ENCODE measurements at regions not wholly inside any gene's neighbourhood (a gene's known extent, or its start where the extent isn't known, plus 50 kb on each side); places are given as distances from the start of the nearest gene placed in this dataset.
"Not testable (repeated sequence)": the region's sequence is repeated elsewhere in the genome, so short reads cannot be mapped to it uniquely, and the experiment has no call there.

GRCh38 chr1:221993444-221993948, 251.6 kb upstream of the DUSP10 start:
- no peaks in the 10 kb centered on the region for H3K27me3 ChIP-seq (ENCODE audit: control insufficient read depth, insufficient read depth, low read length)
- no peak overlapping the region for H3K4me3 ChIP-seq (ENCODE audit: low read depth, low read length)
- H3K9me3 ChIP-seq (ENCODE audit: control insufficient read depth, insufficient read depth, low read length): no peaks in the 10 kb centered on the region
- H3K27ac ChIP-seq (ENCODE audit: low read depth, low read length): no peak overlapping the region
- H3K4me1 ChIP-seq (ENCODE audit: control insufficient read depth, insufficient read depth, low read length): peaks cover 4% of the 10 kb centered on the region
- H3K36me3 ChIP-seq (ENCODE audit: control insufficient read depth, insufficient read depth, low read length): no peaks in the 10 kb centered on the region
- DNase-seq (ENCODE audit: low read depth in 4 of 6, low spot score in 6 of 6): no peak

- Histone ChIP-seq H3K27me3 (ENCODE audit: control insufficient read depth, insufficient read depth, low read length) (no peaks in the 10 kb centered on the region), H3K27ac (ENCODE audit: low read depth, low read length) (no peak overlapping the region), H3K4me1 (ENCODE audit: control insufficient read depth, insufficient read depth, low read length) (peaks cover 4% of the 10 kb centered on the region), H3K9me3 (ENCODE audit: control insufficient read depth, insufficient read depth, low read length) (no peaks in the 10 kb centered on the region), H3K4me3 (ENCODE audit: low read depth, low read length) (no peak overlapping the region), H3K36me3 (ENCODE audit: control insufficient read depth, insufficient read depth, low read length) (no peaks in the 10 kb centered on the region)
- 67% methylated on average over 2 of the region's 2 CpGs for WGBS (ENCODE audit: insufficient coverage)
- no peak for DNase-seq (ENCODE audit: low read depth in 4 of 6, low spot score in 6 of 6)
Measured at GRCh38 chr1:221992427-221992826, 250.5 kb upstream of the DUSP10 start.

GRCh38 chr1:221991221-221991620, 249.3 kb upstream of the DUSP10 start:
- DNase-seq (ENCODE audit: low read depth in 4 of 6, low spot score in 6 of 6): no peak
- Histone ChIP-seq H3K36me3 (ENCODE audit: control insufficient read depth, insufficient read depth, low read length) (no peaks in the 10 kb centered on the region), H3K4me1 (ENCODE audit: control insufficient read depth, insufficient read depth, low read length) (peaks cover 4% of the 10 kb centered on the region), H3K9me3 (ENCODE audit: control insufficient read depth, insufficient read depth, low read length) (no peaks in the 10 kb centered on the region), H3K27me3 (ENCODE audit: control insufficient read depth, insufficient read depth, low read length) (no peaks in the 10 kb centered on the region), H3K27ac (ENCODE audit: low read depth, low read length) (no peak overlapping the region), H3K4me3 (ENCODE audit: low read depth, low read length) (no peak overlapping the region)
- WGBS (ENCODE audit: insufficient coverage): no CpG with 5 or more reads among the region's 1 CpG

- WGBS (ENCODE audit: insufficient coverage): no CpG with 5 or more reads among the region's 1 CpG
- H3K4me1 ChIP-seq (ENCODE audit: control insufficient read depth, insufficient read depth, low read length): no peaks in the 10 kb centered on the region
- DNase-seq (ENCODE audit: low read depth in 4 of 6, low spot score in 6 of 6): no peak
- H3K27me3 ChIP-seq (ENCODE audit: control insufficient read depth, insufficient read depth, low read length): no peaks in the 10 kb centered on the region
- no peaks in the 10 kb centered on the region for H3K9me3 ChIP-seq (ENCODE audit: control insufficient read depth, insufficient read depth, low read length)
- no peaks in the 10 kb centered on the region for H3K36me3 ChIP-seq (ENCODE audit: control insufficient read depth, insufficient read depth, low read length)
- H3K4me3 ChIP-seq (ENCODE audit: low read depth, low read length): no peak overlapping the region
- no peak overlapping the region for H3K27ac ChIP-seq (ENCODE audit: low read depth, low read length)
Measured at GRCh38 chr1:221989741-221990140, 247.9 kb upstream of the DUSP10 start.

- no peaks in the 10 kb centered on the region for H3K9me3 ChIP-seq (ENCODE audit: control insufficient read depth, insufficient read depth, low read length)
- no peaks in the 10 kb centered on the region for H3K36me3 ChIP-seq (ENCODE audit: control insufficient read depth, insufficient read depth, low read length)
- H3K4me1 ChIP-seq (ENCODE audit: control insufficient read depth, insufficient read depth, low read length): no peaks in the 10 kb centered on the region
- H3K27me3 ChIP-seq (ENCODE audit: control insufficient read depth, insufficient read depth, low read length): no peaks in the 10 kb centered on the region
- H3K4me3 ChIP-seq (ENCODE audit: low read depth, low read length): no peak overlapping the region
- no peak for DNase-seq (ENCODE audit: low read depth in 4 of 6, low spot score in 6 of 6)
- H3K27ac ChIP-seq (ENCODE audit: low read depth, low read length): no peak overlapping the region
Measured at GRCh38 chr1:221988829-221989228, 246.9 kb upstream of the DUSP10 start.

- Histone ChIP-seq H3K27ac (ENCODE audit: low read depth, low read length) (no peak overlapping the region), H3K27me3 (ENCODE audit: control insufficient read depth, insufficient read depth, low read length) (no peaks in the 10 kb centered on the region), H3K9me3 (ENCODE audit: control insufficient read depth, insufficient read depth, low read length) (no peaks in the 10 kb centered on the region), H3K4me1 (ENCODE audit: control insufficient read depth, insufficient read depth, low read length) (no peaks in the 10 kb centered on the region), H3K36me3 (ENCODE audit: control insufficient read depth, insufficient read depth, low read length) (no peaks in the 10 kb centered on the region), H3K4me3 (ENCODE audit: low read depth, low read length) (no peak overlapping the region)
- no peak for DNase-seq (ENCODE audit: low read depth in 4 of 6, low spot score in 6 of 6)
- 80% methylated on average over 2 of the region's 6 CpGs for WGBS (ENCODE audit: insufficient coverage)
Measured at GRCh38 chr1:221987860-221988520, 246.1 kb upstream of the DUSP10 start.

- H3K4me1 ChIP-seq (ENCODE audit: control insufficient read depth, insufficient read depth, low read length): no peaks in the 10 kb centered on the region
- WGBS (ENCODE audit: insufficient coverage): 90% methylated on average over 1 of the region's 1 CpG
- DNase-seq (ENCODE audit: low read depth in 4 of 6, low spot score in 6 of 6): no peak
- no peak overlapping the region for H3K27ac ChIP-seq (ENCODE audit: low read depth, low read length)
- no peak overlapping the region for H3K4me3 ChIP-seq (ENCODE audit: low read depth, low read length)
- H3K9me3 ChIP-seq (ENCODE audit: control insufficient read depth, insufficient read depth, low read length): no peaks in the 10 kb centered on the region
- no peaks in the 10 kb centered on the region for H3K27me3 ChIP-seq (ENCODE audit: control insufficient read depth, insufficient read depth, low read length)
- no peaks in the 10 kb centered on the region for H3K36me3 ChIP-seq (ENCODE audit: control insufficient read depth, insufficient read depth, low read length)
Measured at GRCh38 chr1:221983444-221983843, 241.6 kb upstream of the DUSP10 start.

GRCh38 chr1:221981461-221981860, 239.6 kb upstream of the DUSP10 start:
- no peaks in the 10 kb centered on the region for H3K9me3 ChIP-seq (ENCODE audit: control insufficient read depth, insufficient read depth, low read length)
- no CpG with 5 or more reads among the region's 1 CpG for WGBS (ENCODE audit: insufficient coverage)
- no peaks in the 10 kb centered on the region for H3K27me3 ChIP-seq (ENCODE audit: control insufficient read depth, insufficient read depth, low read length)
- H3K27ac ChIP-seq (ENCODE audit: low read depth, low read length): no peak overlapping the region
- H3K36me3 ChIP-seq (ENCODE audit: control insufficient read depth, insufficient read depth, low read length): no peaks in the 10 kb centered on the region
- no peak overlapping the region for H3K4me3 ChIP-seq (ENCODE audit: low read depth, low read length)
- no peak for DNase-seq (ENCODE audit: low read depth in 4 of 6, low spot score in 6 of 6)
- no peaks in the 10 kb centered on the region for H3K4me1 ChIP-seq (ENCODE audit: control insufficient read depth, insufficient read depth, low read length)

GRCh38 chr1:221979444-221980032, 237.6 kb upstream of the DUSP10 start:
- no peaks in the 10 kb centered on the region for H3K4me1 ChIP-seq (ENCODE audit: control insufficient read depth, insufficient read depth, low read length)
- no peak for DNase-seq (ENCODE audit: low read depth in 4 of 6, low spot score in 6 of 6)
- no peaks in the 10 kb centered on the region for H3K9me3 ChIP-seq (ENCODE audit: control insufficient read depth, insufficient read depth, low read length)
- no peaks in the 10 kb centered on the region for H3K36me3 ChIP-seq (ENCODE audit: control insufficient read depth, insufficient read depth, low read length)
- no peak overlapping the region for H3K27ac ChIP-seq (ENCODE audit: low read depth, low read length)
- no peak overlapping the region for H3K4me3 ChIP-seq (ENCODE audit: low read depth, low read length)
- no peaks in the 10 kb centered on the region for H3K27me3 ChIP-seq (ENCODE audit: control insufficient read depth, insufficient read depth, low read length)

- H3K4me1 ChIP-seq (ENCODE audit: control insufficient read depth, insufficient read depth, low read length); H3K9me3 ChIP-seq (ENCODE audit: control insufficient read depth, insufficient read depth, low read length); H3K27me3 ChIP-seq (ENCODE audit: control insufficient read depth, insufficient read depth, low read length); H3K4me3 ChIP-seq (ENCODE audit: low read depth, low read length); H3K36me3 ChIP-seq (ENCODE audit: control insufficient read depth, insufficient read depth, low read length); DNase-seq (ENCODE audit: low read depth in 4 of 6, low spot score in 6 of 6); H3K27ac ChIP-seq (ENCODE audit: low read depth, low read length): not testable (repeated sequence)
- 79% methylated on average over 4 of the region's 9 CpGs for WGBS (ENCODE audit: insufficient coverage)
Measured at GRCh38 chr1:221978631-221979334, 236.9 kb upstream of the DUSP10 start.

All from spinal cord (tissue), 9 donors.